MM.1S (cell line): ENCODE measurements at regions not wholly inside any gene's neighbourhood (a gene's known extent, or its start where the extent isn't known, plus 50 kb on each side); places are given as distances from the start of the nearest gene placed in this dataset.

Experiments
- DNase-seq: peaks from one replicate; pipeline ENCODE4 v3.0.0-alpha.2; 2015
- H2AFZ ChIP-seq: fragments of 300-600 bp; sonication (generic); 2 replicates; pipeline ENCODE4 v1.6.0; 2016; ENCODE audit warnings: antibody characterized with exemption, low read length
- H3F3A ChIP-seq: fragments of 300-600 bp; sonication (generic); 2 replicates; pipeline ENCODE4 v1.6.1; 2016; ENCODE audit warnings: mild to moderate bottlenecking, antibody characterized with exemption, low read length, moderate library complexity, mixed read lengths; ENCODE audit not compliant: insufficient read depth
- H3K27ac ChIP-seq: fragments of 300-600 bp; sonication (generic); 2 replicates; pipeline ENCODE4 v1.5.1; 2016; ENCODE audit warnings: mild to moderate bottlenecking, low read length
- H3K27me3 ChIP-seq: fragments of 300-600 bp; sonication (generic); replicated peaks from 2 replicates; pipeline ENCODE4 v1.6.0; 2016; ENCODE audit warnings: low read length; ENCODE audit not compliant: insufficient read depth
- H3K36me3 ChIP-seq: fragments of 300-600 bp; sonication (generic); replicated peaks from 2 replicates; pipeline ENCODE4 v1.6.1; 2016; ENCODE audit warnings: mild to moderate bottlenecking, low read length, mixed read lengths; ENCODE audit not compliant: insufficient read depth
- H3K4me1 ChIP-seq: fragments of 300-600 bp; sonication (generic); 2 replicates; pipeline ENCODE4 v1.6.1; 2016; ENCODE audit warnings: low read length, mixed read lengths
- H3K4me2 ChIP-seq: fragments of 300-600 bp; sonication (generic); 2 replicates; pipeline ENCODE4 v1.6.0; 2016; ENCODE audit warnings: low read depth, low read length
- H3K4me3 ChIP-seq: fragments of 300-600 bp; sonication (generic); 2 replicates; pipeline ENCODE4 v1.5.1; 2016; ENCODE audit warnings: low read length, mixed read lengths
- H3K79me2 ChIP-seq: fragments of 300-600 bp; sonication (generic); 2 replicates; pipeline ENCODE4 v1.6.1; 2016; ENCODE audit warnings: mixed run types, low read length, mixed read lengths
- H3K9ac ChIP-seq: fragments of 300-600 bp; sonication (generic); 2 replicates; pipeline ENCODE4 v1.6.1; 2016; ENCODE audit warnings: low read length, mixed read lengths
- H3K9me2 ChIP-seq: fragments of 300-600 bp; sonication (generic); replicated peaks from 2 replicates; pipeline ENCODE4 v1.6.1; 2016; ENCODE audit warnings: mild to moderate bottlenecking, low read length, mixed read lengths; ENCODE audit not compliant: insufficient read depth
- H3K9me3 ChIP-seq: fragments of 300-600 bp; sonication (generic); replicated peaks from 2 replicates; pipeline ENCODE4 v1.6.1; 2016; ENCODE audit warnings: mild to moderate bottlenecking, low read length, mixed read lengths; ENCODE audit not compliant: insufficient read depth
- H4K20me1 ChIP-seq: fragments of 300-600 bp; sonication (generic); 2 replicates; pipeline ENCODE4 v1.6.1; 2016; ENCODE audit warnings: mild to moderate bottlenecking, low read length, moderate library complexity, mixed read lengths; ENCODE audit not compliant: insufficient read depth
- CTCF ChIP-seq: fragments of 300-600 bp; sonication (generic); IDR thresholded peaks from 2 replicates; pipeline ENCODE4 v1.5.1; 2016; ENCODE audit warnings: antibody characterized with exemption, low read length, mixed read lengths
- EZH2 ChIP-seq: fragments of 300-600 bp; sonication (generic); optimal IDR thresholded peaks from 2 replicates; pipeline ENCODE3; 2017; ENCODE audit warnings: low read depth, mild to moderate bottlenecking, antibody characterized with exemption, low read length, mixed read lengths
- EZH2phosphoT487 ChIP-seq: fragments of 300-600 bp; sonication (generic); IDR thresholded peaks from 2 replicates; pipeline ENCODE4 v1.6.1; 2018; ENCODE audit warnings: antibody characterized with exemption, low read length

- no peak for DNase-seq
- H3K27ac ChIP-seq: no peak overlapping the region
- no peak for TF ChIP-seq CTCF
- TF ChIP-seq EZH2: no peak
- TF ChIP-seq EZH2phosphoT487: no peak
- H2AFZ ChIP-seq: no peak overlapping the region
- H3F3A ChIP-seq: no peaks in the 10 kb centered on the region
- H4K20me1 ChIP-seq: no peaks in the 10 kb centered on the region
- H3K9ac ChIP-seq: no peak overlapping the region
- H3K9me2 ChIP-seq: no peaks in the 10 kb centered on the region
- H3K4me2 ChIP-seq: no peak overlapping the region
- H3K4me3 ChIP-seq: no peak overlapping the region
- no peaks in the 10 kb centered on the region for H3K9me3 ChIP-seq
- no peaks in the 10 kb centered on the region for H3K4me1 ChIP-seq
- no peaks in the 10 kb centered on the region for H3K79me2 ChIP-seq
- no peaks in the 10 kb centered on the region for H3K36me3 ChIP-seq
- H3K27me3 ChIP-seq: no peaks in the 10 kb centered on the region
Measured at GRCh38 chr7:25430200-25430931, 202.1 kb upstream of the NPVF start.

DNA sequence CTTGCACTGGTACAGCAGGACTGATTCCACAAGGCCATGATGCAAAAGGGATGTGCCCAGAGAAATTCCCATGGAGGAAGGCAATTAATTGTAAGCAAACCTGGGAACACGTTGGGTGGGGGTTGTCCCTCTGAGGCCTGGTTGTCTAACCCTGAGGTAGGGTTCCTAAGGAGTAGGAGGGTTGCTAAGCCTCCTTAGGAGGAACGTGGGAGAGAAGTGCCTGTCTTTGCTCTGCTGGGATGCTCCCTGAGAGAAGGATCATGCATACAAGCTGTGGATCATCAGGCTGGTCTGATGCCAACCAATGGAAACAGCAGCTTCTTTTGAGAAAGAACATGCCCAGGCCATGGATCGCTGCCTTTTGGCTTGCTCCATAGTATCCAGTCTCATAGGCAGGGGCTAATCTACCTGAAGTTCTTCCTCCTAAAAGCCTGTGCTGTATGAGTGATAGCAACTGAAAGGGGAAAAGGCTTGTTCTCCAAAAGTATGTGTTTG lies 203.7 kb upstream of the NPVF start:
- Histone ChIP-seq H3K9ac (no peak overlapping the region), H3K4me3 (no peak overlapping the region), H3F3A (no peaks in the 10 kb centered on the region), H3K4me2 (no peak overlapping the region), H3K79me2 (no peaks in the 10 kb centered on the region), H3K27me3 (no peaks in the 10 kb centered on the region), H3K9me2 (no peaks in the 10 kb centered on the region), H3K9me3 (no peaks in the 10 kb centered on the region), H4K20me1 (no peaks in the 10 kb centered on the region), H2AFZ (no peak overlapping the region), H3K27ac (no peak overlapping the region), H3K36me3 (no peaks in the 10 kb centered on the region), H3K4me1 (no peaks in the 10 kb centered on the region)
- TF ChIP-seq CTCF (no peak), EZH2 (no peak), EZH2phosphoT487 (no peak)
- DNase-seq: no peak

DNA sequence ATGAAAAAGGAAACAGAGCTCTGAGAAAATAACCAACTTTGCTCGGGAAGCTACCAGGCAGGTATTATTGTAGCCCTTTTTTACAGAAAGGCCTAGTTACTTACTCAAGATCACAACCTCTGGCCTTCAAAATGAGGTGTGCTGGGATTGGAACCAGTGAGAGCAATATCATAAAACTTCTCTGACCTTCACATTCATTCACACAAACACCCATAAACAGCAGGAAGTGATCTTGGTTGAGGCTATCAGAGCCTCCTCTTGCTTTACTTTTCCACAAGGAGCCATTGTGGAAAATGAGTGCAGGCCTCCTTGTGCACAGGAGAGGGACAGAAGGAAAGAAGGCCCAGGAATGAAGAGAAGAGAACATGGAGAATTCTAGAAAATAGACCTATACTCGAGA lies 204.5 kb upstream of the NPVF start:
- Histone ChIP-seq H3K27ac (no peak overlapping the region), H3K4me1 (no peaks in the 10 kb centered on the region), H3K9me3 (no peaks in the 10 kb centered on the region), H3F3A (no peaks in the 10 kb centered on the region), H2AFZ (no peak overlapping the region), H3K9me2 (no peaks in the 10 kb centered on the region), H3K36me3 (no peaks in the 10 kb centered on the region), H3K79me2 (no peaks in the 10 kb centered on the region), H3K27me3 (no peaks in the 10 kb centered on the region), H3K9ac (no peak overlapping the region), H4K20me1 (no peaks in the 10 kb centered on the region), H3K4me3 (no peak overlapping the region), H3K4me2 (no peak overlapping the region)
- TF ChIP-seq CTCF (no peak), EZH2 (no peak), EZH2phosphoT487 (no peak)
- no peak for DNase-seq
